ENCODE measurements at regions not wholly inside any gene's neighbourhood (a gene's known extent, or its start where the extent isn't known, plus 50 kb on each side); places are given as distances from the start of the nearest gene placed in this dataset.

DNA sequence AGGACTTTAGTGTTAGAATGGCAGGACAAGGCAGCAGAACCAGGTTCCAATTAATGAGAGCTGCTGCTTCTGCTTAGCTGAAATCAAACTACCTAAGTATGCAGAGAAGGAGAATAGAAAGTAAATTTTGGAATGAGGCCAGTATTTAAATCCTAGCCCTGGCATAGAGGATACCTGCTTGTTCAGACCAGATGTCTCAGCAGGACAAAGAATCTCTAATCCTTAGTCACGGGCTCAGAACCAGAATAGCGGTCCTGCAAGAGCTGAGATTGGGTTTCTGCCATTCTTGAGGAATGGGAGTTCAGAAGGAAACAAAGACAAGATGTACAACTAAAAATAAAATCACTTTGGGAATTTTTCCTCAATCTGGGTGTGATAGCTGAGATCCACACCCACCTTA lies 550.8 kb upstream of the TMEM132C start:
- no peaks in the 10 kb centered on the region for H3K4me1 Mint-ChIP-seq (ENCODE audit: unreplicated experiment)
- DNase-seq (ENCODE audit: extremely low spot score, unreplicated experiment), result no peak
- no peaks in the 10 kb centered on the region for H3K36me3 Mint-ChIP-seq (ENCODE audit: unreplicated experiment)
- H3K27ac Mint-ChIP-seq (ENCODE audit: unreplicated experiment), result no peak overlapping the region
- no peak overlapping the region for H3K4me3 Mint-ChIP-seq (ENCODE audit: unreplicated experiment)
- no peaks in the 10 kb centered on the region for H3K9me3 Mint-ChIP-seq (ENCODE audit: unreplicated experiment)
- peaks cover 5% of the 10 kb centered on the region for H3K27me3 Mint-ChIP-seq (ENCODE audit: unreplicated experiment)
- TF ChIP-seq, protein P1, sequence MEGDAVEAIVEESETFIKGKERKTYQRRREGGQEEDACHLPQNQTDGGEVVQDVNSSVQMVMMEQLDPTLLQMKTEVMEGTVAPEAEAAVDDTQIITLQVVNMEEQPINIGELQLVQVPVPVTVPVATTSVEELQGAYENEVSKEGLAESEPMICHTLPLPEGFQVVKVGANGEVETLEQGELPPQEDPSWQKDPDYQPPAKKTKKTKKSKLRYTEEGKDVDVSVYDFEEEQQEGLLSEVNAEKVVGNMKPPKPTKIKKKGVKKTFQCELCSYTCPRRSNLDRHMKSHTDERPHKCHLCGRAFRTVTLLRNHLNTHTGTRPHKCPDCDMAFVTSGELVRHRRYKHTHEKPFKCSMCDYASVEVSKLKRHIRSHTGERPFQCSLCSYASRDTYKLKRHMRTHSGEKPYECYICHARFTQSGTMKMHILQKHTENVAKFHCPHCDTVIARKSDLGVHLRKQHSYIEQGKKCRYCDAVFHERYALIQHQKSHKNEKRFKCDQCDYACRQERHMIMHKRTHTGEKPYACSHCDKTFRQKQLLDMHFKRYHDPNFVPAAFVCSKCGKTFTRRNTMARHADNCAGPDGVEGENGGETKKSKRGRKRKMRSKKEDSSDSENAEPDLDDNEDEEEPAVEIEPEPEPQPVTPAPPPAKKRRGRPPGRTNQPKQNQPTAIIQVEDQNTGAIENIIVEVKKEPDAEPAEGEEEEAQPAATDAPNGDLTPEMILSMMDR (IDR thresholded peaks at IDR 0.05), result no peak

DNA sequence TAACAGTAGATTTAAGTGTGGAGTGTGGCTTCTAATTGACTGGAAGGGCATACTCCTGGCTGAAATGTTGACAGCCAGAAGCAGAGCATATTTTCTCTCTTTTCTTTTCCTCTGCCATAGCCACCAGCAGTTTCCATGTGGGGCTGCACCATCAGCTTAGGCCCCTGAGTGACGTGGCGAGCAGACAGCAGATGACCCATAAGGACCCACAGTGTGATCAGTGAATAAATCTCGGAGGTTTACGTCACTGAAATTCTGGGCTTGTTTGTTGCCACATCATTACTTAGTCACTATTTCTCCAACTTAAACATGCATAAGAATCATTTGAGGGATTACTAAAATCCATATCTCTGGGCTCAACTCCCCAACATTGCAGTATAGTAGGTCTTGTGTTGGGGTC lies 549.7 kb upstream of the TMEM132C start:
- no peak overlapping the region for H3K4me3 Mint-ChIP-seq (ENCODE audit: unreplicated experiment)
- peaks cover 5% of the 10 kb centered on the region for H3K27me3 Mint-ChIP-seq (ENCODE audit: unreplicated experiment)
- no peaks in the 10 kb centered on the region for H3K36me3 Mint-ChIP-seq (ENCODE audit: unreplicated experiment)
- H3K27ac Mint-ChIP-seq (ENCODE audit: unreplicated experiment), result no peak overlapping the region
- H3K4me1 Mint-ChIP-seq (ENCODE audit: unreplicated experiment), result no peaks in the 10 kb centered on the region
- no peaks in the 10 kb centered on the region for H3K9me3 Mint-ChIP-seq (ENCODE audit: unreplicated experiment)
- no peak for DNase-seq (ENCODE audit: extremely low spot score, unreplicated experiment)
- TF ChIP-seq, protein P1 (IDR thresholded peaks at IDR 0.05), result no peak

DNA sequence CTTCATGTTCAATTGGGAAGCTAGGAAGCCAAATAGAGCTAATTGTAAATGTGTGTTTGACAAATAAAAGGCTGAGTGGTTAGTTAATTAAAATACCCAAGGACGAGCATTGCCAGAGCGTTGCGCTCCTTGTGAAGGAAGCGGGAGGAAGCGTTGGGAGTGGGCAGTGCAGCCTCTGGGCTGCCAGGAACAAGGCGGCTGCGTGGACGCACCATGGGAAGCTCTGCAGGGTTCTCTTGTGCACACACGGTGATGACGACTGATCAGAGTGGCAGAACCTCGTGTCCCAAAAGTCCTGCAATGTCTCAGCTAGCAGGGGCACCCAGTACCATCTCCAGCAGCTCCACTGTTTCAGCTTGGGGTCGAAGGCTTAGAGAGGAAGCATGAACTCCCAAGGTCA lies 546.6 kb upstream of the TMEM132C start:
- peaks cover 5% of the 10 kb centered on the region for H3K27me3 Mint-ChIP-seq (ENCODE audit: unreplicated experiment)
- H3K9me3 Mint-ChIP-seq (ENCODE audit: unreplicated experiment), result no peaks in the 10 kb centered on the region
- no peak overlapping the region for H3K4me3 Mint-ChIP-seq (ENCODE audit: unreplicated experiment)
- TF ChIP-seq, protein P1 (IDR thresholded peaks at IDR 0.05), result no peak
- H3K4me1 Mint-ChIP-seq (ENCODE audit: unreplicated experiment), result no peaks in the 10 kb centered on the region
- no peaks in the 10 kb centered on the region for H3K36me3 Mint-ChIP-seq (ENCODE audit: unreplicated experiment)
- no peak overlapping the region for H3K27ac Mint-ChIP-seq (ENCODE audit: unreplicated experiment)
- DNase-seq (ENCODE audit: extremely low spot score, unreplicated experiment), result no peak

DNA sequence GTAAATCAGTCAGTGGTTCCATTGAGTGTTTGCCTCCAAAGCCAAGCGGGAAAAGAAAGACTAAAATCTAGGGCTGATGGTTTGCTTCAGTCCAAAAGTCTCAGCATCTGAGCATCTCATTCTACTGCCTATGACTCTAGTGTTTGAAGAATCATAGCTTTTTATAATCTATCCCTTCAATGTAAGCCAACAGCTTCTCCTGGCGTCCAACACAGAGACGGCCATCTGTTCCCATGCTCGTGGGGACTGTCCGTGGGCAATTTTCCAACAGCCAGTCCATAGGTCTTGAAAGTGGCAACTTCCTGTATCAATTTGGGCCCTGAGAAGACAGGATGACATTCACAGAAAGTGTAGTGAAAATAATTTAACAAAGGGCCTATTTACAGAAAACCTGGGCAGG lies 544.4 kb upstream of the TMEM132C start:
- H3K27ac Mint-ChIP-seq (ENCODE audit: unreplicated experiment), result no peak overlapping the region
- H3K4me3 Mint-ChIP-seq (ENCODE audit: unreplicated experiment), result no peak overlapping the region
- peaks cover 2% of the 10 kb centered on the region for H3K27me3 Mint-ChIP-seq (ENCODE audit: unreplicated experiment)
- no peaks in the 10 kb centered on the region for H3K9me3 Mint-ChIP-seq (ENCODE audit: unreplicated experiment)
- H3K36me3 Mint-ChIP-seq (ENCODE audit: unreplicated experiment), result no peaks in the 10 kb centered on the region
- H3K4me1 Mint-ChIP-seq (ENCODE audit: unreplicated experiment), result no peaks in the 10 kb centered on the region
- no peak for DNase-seq (ENCODE audit: extremely low spot score, unreplicated experiment)
- TF ChIP-seq, protein P1 (IDR thresholded peaks at IDR 0.05), result no peak

DNA sequence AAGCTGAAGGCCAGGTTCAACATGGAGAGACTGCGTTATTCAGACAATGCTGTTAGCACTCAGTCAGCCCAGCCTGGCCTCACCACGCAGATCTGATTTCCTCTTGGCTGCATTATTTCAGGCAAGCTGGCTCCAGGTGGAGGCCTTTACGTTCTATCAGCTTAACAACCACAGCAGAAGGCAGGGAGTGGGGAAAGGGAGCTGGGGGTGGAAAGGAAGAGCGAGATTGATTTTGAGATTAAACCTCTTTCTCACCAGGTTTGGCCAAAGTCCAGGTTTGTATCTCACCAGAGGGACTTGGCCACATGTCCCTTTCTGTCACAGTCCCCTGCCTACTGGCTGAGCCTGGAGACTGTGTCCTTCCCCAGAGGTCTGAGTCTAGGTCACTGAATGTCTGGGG lies 543.7 kb upstream of the TMEM132C start:
- TF ChIP-seq, protein P1 (IDR thresholded peaks at IDR 0.05), result no peak
- H3K27me3 Mint-ChIP-seq (ENCODE audit: unreplicated experiment), result peaks cover 2% of the 10 kb centered on the region
- H3K27ac Mint-ChIP-seq (ENCODE audit: unreplicated experiment), result no peak overlapping the region
- no peaks in the 10 kb centered on the region for H3K4me1 Mint-ChIP-seq (ENCODE audit: unreplicated experiment)
- H3K9me3 Mint-ChIP-seq (ENCODE audit: unreplicated experiment), result no peaks in the 10 kb centered on the region
- H3K4me3 Mint-ChIP-seq (ENCODE audit: unreplicated experiment), result no peak overlapping the region
- no peak for DNase-seq (ENCODE audit: extremely low spot score, unreplicated experiment)
- H3K36me3 Mint-ChIP-seq (ENCODE audit: unreplicated experiment), result no peaks in the 10 kb centered on the region

All from osteocyte (in vitro differentiated cells).